ENCODE measurements at regions not wholly inside any gene's neighbourhood (a gene's known extent, or its start where the extent isn't known, plus 50 kb on each side); places are given as distances from the start of the nearest gene placed in this dataset.
"Not testable (repeated sequence)": the region's sequence is repeated elsewhere in the genome, so short reads cannot be mapped to it uniquely, and the experiment has no call there.

- not testable (repeated sequence) for TF ChIP-seq CTCF (IDR thresholded peaks at IDR 0.05; ENCODE audit: low read depth, low read length); EZH2phosphoT487 (IDR thresholded peaks at IDR 0.05; ENCODE audit: low read depth)
These were observed 238.7 kb downstream of the NAP1L3 start for GRCh38 chrX:93434721-93435120.

All from OCI-LY3 (cell line).